Bronchial epithelial cell (primary cell): ENCODE measurements at regions not wholly inside any gene's neighbourhood (a gene's known extent, or its start where the extent isn't known, plus 50 kb on each side); places are given as distances from the start of the nearest gene placed in this dataset.

Source experiments
- DNase-seq: peaks from one replicate; pipeline ENCODE4 v3.0.0-alpha.2; 2010; ENCODE audit warnings: low read depth
- FAIRE-seq: peaks from 2 replicates; lab custom pipeline; 2011; peaks lifted over from hg19 to GRCh38; lab: Jason Lieb, UNC
- H3K27me3 ChIP-seq: 2 replicates; pipeline ENCODE4 v1.5.1; 2011; ENCODE audit warnings: low read length; ENCODE audit not compliant: control insufficient read depth, insufficient read depth
- H3K36me3 ChIP-seq: 2 replicates; pipeline ENCODE4 v1.5.1; 2011; ENCODE audit warnings: low read length; ENCODE audit not compliant: control insufficient read depth, insufficient read depth
- H3K4me3 ChIP-seq: 2 replicates; pipeline ENCODE4 v1.5.1; 2011; ENCODE audit warnings: mild to moderate bottlenecking, low read depth, low read length, control low read depth
- CTCF ChIP-seq: IDR thresholded peaks from 2 replicates; pipeline ENCODE4 v1.5.1; 2011; ENCODE audit warnings: mild to moderate bottlenecking, moderate library complexity, low read length, control low read depth, inconsistent platforms; ENCODE audit not compliant: insufficient read depth, severe bottlenecking

- Histone ChIP-seq H3K4me3 (no peak overlapping the region), H3K36me3 (no peaks in the 10 kb centered on the region), H3K27me3 (no peaks in the 10 kb centered on the region)
- DNase-seq (no peak), FAIRE-seq (no peak)
- no peak for TF ChIP-seq CTCF
Observed at GRCh38 chr11:17157761-17158160, 50.0 kb downstream of the PIK3C2A start.

DNA sequence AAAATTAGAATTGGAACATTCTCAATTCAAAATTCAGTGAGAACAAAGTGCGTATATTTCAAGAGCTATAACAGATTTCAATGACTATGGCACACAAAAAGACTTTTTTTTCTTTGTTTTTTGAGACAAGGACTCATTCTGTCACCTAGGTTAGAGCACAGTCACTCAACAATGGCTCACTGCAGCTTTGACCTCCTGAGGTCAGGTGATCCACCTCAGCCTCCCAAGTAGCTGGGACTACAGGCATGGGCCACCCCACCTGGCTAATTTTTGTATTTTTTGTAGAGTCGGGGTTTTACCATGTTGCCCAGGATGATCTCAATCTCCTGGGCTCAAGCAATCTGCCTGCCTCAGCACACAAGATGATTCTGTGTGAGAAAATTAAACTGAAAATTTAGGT lies 51.5 kb downstream of the PIK3C2A start:
- no peak for TF ChIP-seq CTCF
- no peak for FAIRE-seq
- DNase-seq, result no peak
- H3K4me3 ChIP-seq, result no peak overlapping the region
- H3K36me3 ChIP-seq, result no peaks in the 10 kb centered on the region
- H3K27me3 ChIP-seq, result no peaks in the 10 kb centered on the region

DNA sequence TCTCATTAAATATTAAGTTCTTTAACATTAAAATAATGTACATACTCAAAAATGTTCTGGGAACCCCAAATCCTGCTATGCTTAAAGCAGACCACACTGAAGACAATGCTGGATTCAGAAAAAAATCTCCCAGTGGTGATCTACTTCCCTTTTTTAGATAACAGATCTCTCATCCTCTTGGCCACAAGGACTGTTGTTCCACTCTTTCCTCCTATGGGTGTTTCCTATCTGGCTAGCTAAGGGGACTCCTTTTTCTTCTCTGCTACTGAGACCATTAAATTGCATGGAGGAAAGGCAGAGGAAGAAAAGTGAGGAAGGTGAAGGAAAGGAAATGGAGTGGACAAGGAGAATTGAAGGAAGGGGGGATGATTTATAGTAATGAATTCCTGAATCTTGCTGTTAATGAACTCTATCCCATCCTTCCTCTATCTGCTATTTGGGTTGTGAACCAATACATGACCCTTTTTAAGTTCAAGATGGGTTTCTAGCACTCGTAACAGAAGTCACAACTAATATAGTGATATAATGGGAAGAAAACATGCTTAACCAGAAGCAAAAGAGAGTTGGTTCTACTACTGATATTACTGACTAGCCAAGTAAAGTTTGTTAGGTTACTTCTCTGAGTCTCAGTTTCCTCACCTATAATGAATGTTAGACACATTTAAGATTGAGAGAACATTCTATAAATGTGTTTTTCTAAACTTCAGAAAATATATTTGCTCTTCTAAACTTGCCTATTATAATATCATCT lies 53.2 kb downstream of the PIK3C2A start:
- no peak for DNase-seq
- H3K36me3 ChIP-seq, result peaks cover 1% of the 10 kb centered on the region
- no peaks in the 10 kb centered on the region for H3K27me3 ChIP-seq
- no peak for TF ChIP-seq CTCF
- no peak overlapping the region for H3K4me3 ChIP-seq
- no peak for FAIRE-seq

GRCh38 chr11:17153757-17154156 lies 54.0 kb downstream of the PIK3C2A start:
- DNase-seq (no peak), FAIRE-seq (no peak)
- peaks cover 1% of the 10 kb centered on the region for H3K36me3 ChIP-seq
- no peak overlapping the region for H3K4me3 ChIP-seq
- TF ChIP-seq CTCF, result no peak
- H3K27me3 ChIP-seq, result no peaks in the 10 kb centered on the region

- DNase-seq, result no peak
- Histone ChIP-seq H3K27me3 (no peaks in the 10 kb centered on the region), H3K36me3 (peaks cover 1% of the 10 kb centered on the region), H3K4me3 (no peak overlapping the region)
- no peak for FAIRE-seq
- no peak for TF ChIP-seq CTCF
Observed at GRCh38 chr11:17152306-17152705, 55.5 kb downstream of the PIK3C2A start.

- no peak for FAIRE-seq
- H3K36me3 ChIP-seq, result peaks cover 1% of the 10 kb centered on the region
- TF ChIP-seq CTCF, result no peak
Observed at GRCh38 chr11:17150521-17150920, 57.3 kb downstream of the PIK3C2A start.

More at GRCh38 chr11:17150521-17150920, 57.3 kb downstream of the PIK3C2A start:
- DNase-seq, result no peak
- no peaks in the 10 kb centered on the region for H3K27me3 ChIP-seq
- H3K4me3 ChIP-seq, result no peak overlapping the region
